SK-N-SH (cell line): ENCODE measurements at regions not wholly inside any gene's neighbourhood (a gene's known extent, or its start where the extent isn't known, plus 50 kb on each side); places are given as distances from the start of the nearest gene placed in this dataset.
"Not testable (repeated sequence)": the region's sequence is repeated elsewhere in the genome, so short reads cannot be mapped to it uniquely, and the experiment has no call there.

Experiments used
- EP300 ChIP-seq, 2 experiments: IDR thresholded peaks; 2 replicates each; pipeline versions ENCODE4 v1.4.0 to v1.6.1; 2012; ENCODE audit warnings: borderline replicate concordance in 1 of 2, low read depth in 1 of 2, low read length in 1 of 2
- EZH2phosphoT487 ChIP-seq: fragments of 200-600 bp; sonication (generic); IDR thresholded peaks from 2 replicates; pipeline ENCODE4 v1.6.1; 2017; ENCODE audit warnings: low read depth, mixed run types, mild to moderate bottlenecking, antibody characterized with exemption, moderate library complexity, borderline replicate concordance
- FOXJ3 ChIP-seq: sonication (generic); formaldehyde crosslinking; IDR thresholded peaks from 2 replicates; pipeline ENCODE4 v1.5.1; 2020; ENCODE audit warnings: mild to moderate bottlenecking, missing genetic modification reagents
- GABPA ChIP-seq: IDR thresholded peaks from 2 replicates; pipeline ENCODE4 v1.4.0; 2012; ENCODE audit warnings: low read depth, mild to moderate bottlenecking
- JUND ChIP-seq: IDR thresholded peaks from 2 replicates; pipeline ENCODE4 v1.4.0; 2012
- MAX ChIP-seq: IDR thresholded peaks from 2 replicates; pipeline ENCODE4 v1.4.0; 2012; ENCODE audit warnings: low read depth
- POLR2AphosphoS5 ChIP-seq: IDR thresholded peaks from 2 replicates; pipeline ENCODE4 v1.6.1; 2012; ENCODE audit warnings: low read depth, low read length
- RAD21 ChIP-seq: IDR thresholded peaks from 2 replicates; pipeline ENCODE4 v1.6.1; 2012; ENCODE audit warnings: mild to moderate bottlenecking, low read length
- TAF1 ChIP-seq: IDR thresholded peaks from 2 replicates; pipeline ENCODE4 v1.6.1; 2012; ENCODE audit warnings: low read depth, mild to moderate bottlenecking, low read length, moderate library complexity, borderline replicate concordance
- TEAD4 ChIP-seq: IDR thresholded peaks from 2 replicates; pipeline ENCODE4 v1.4.0; 2012; ENCODE audit warnings: mild to moderate bottlenecking, borderline replicate concordance; ENCODE audit not compliant: insufficient read depth
- USF1 ChIP-seq: IDR thresholded peaks from 2 replicates; pipeline ENCODE4 v1.4.0; 2012; ENCODE audit warnings: low read depth, borderline replicate concordance
- TF ChIP-seq, protein P1 (sequence below): fragments of 200-600 bp; sonication (generic); IDR thresholded peaks from 2 replicates; pipeline ENCODE4 v1.6.1; 2017; ENCODE audit warnings: antibody characterized with exemption, mild to moderate bottlenecking, moderate library complexity
- TF ChIP-seq, protein P2 (sequence below): fragments of 150-350 bp; IDR thresholded peaks from 2 replicates; pipeline ENCODE4 v1.6.1; 2016; ENCODE audit warnings: mild to moderate bottlenecking, low read depth, low read length

DNA sequence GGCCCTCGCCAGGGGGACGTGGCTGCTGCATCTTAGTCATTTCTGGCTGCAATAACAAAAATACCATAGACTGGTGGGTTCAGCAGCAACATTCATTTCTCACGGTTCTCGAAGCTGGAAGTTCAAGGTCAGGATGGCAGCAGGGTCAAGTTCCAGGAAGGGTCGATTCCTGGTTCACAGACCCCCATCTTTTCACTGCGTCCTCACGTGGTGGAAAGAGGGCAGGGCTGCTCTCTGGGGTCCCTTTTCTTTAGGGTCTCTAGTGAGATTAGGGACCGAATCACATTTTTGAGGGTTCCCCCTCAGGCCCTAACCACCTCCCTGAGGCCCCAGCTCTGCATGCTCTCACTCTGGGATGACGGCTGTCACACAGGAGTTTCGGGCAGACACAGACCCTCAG is 187.5 kb downstream of the TMEM121 start:
- not testable (repeated sequence) for TF ChIP-seq POLR2AphosphoS5; EZH2phosphoT487; USF1; RAD21; MAX; GABPA; EP300 (IDR thresholded peaks at IDR 0.05; ENCODE audit: borderline replicate concordance in 1 of 2, low read depth in 1 of 2, low read length in 1 of 2); JUND; FOXJ3 (CRISPR knock-in tag); TAF1; TEAD4
- TF ChIP-seq, protein P1, sequence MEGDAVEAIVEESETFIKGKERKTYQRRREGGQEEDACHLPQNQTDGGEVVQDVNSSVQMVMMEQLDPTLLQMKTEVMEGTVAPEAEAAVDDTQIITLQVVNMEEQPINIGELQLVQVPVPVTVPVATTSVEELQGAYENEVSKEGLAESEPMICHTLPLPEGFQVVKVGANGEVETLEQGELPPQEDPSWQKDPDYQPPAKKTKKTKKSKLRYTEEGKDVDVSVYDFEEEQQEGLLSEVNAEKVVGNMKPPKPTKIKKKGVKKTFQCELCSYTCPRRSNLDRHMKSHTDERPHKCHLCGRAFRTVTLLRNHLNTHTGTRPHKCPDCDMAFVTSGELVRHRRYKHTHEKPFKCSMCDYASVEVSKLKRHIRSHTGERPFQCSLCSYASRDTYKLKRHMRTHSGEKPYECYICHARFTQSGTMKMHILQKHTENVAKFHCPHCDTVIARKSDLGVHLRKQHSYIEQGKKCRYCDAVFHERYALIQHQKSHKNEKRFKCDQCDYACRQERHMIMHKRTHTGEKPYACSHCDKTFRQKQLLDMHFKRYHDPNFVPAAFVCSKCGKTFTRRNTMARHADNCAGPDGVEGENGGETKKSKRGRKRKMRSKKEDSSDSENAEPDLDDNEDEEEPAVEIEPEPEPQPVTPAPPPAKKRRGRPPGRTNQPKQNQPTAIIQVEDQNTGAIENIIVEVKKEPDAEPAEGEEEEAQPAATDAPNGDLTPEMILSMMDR: not testable (repeated sequence)
- TF ChIP-seq, protein P2, sequence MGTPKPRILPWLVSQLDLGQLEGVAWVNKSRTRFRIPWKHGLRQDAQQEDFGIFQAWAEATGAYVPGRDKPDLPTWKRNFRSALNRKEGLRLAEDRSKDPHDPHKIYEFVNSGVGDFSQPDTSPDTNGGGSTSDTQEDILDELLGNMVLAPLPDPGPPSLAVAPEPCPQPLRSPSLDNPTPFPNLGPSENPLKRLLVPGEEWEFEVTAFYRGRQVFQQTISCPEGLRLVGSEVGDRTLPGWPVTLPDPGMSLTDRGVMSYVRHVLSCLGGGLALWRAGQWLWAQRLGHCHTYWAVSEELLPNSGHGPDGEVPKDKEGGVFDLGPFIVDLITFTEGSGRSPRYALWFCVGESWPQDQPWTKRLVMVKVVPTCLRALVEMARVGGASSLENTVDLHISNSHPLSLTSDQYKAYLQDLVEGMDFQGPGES: not testable (repeated sequence)
